ENCODE measurements at regions not wholly inside any gene's neighbourhood (a gene's known extent, or its start where the extent isn't known, plus 50 kb on each side); places are given as distances from the start of the nearest gene placed in this dataset.

- no peak for TF ChIP-seq POLR2A (IDR thresholded peaks at IDR 0.05)
- TF ChIP-seq, protein P1, sequence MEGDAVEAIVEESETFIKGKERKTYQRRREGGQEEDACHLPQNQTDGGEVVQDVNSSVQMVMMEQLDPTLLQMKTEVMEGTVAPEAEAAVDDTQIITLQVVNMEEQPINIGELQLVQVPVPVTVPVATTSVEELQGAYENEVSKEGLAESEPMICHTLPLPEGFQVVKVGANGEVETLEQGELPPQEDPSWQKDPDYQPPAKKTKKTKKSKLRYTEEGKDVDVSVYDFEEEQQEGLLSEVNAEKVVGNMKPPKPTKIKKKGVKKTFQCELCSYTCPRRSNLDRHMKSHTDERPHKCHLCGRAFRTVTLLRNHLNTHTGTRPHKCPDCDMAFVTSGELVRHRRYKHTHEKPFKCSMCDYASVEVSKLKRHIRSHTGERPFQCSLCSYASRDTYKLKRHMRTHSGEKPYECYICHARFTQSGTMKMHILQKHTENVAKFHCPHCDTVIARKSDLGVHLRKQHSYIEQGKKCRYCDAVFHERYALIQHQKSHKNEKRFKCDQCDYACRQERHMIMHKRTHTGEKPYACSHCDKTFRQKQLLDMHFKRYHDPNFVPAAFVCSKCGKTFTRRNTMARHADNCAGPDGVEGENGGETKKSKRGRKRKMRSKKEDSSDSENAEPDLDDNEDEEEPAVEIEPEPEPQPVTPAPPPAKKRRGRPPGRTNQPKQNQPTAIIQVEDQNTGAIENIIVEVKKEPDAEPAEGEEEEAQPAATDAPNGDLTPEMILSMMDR (IDR thresholded peaks at IDR 0.05) = no peak
Observed at GRCh38 chr1:232376632-232377493, 253.1 kb downstream of the SIPA1L2 start.
